H1 (cell line): ENCODE measurements at regions not wholly inside any gene's neighbourhood (a gene's known extent, or its start where the extent isn't known, plus 50 kb on each side); places are given as distances from the start of the nearest gene placed in this dataset.

Experiments
- CTCF ChIA-PET: fragments of 300-600 bp; sonication (Branson Sonifier 250); formaldehyde crosslinking; loops from one replicate; lab custom pipeline; 2021; ENCODE audit not compliant: partially characterized antibody; lab: Charles Lee
- POLR2A ChIA-PET: fragments of 300-600 bp; sonication (Branson Sonifier 250); formaldehyde crosslinking; loops from one replicate; lab custom pipeline; 2021; ENCODE audit warnings: inconsistent platforms; ENCODE audit not compliant: partially characterized antibody; lab: Charles Lee
- DNase-seq, 2 experiments: peaks; one replicate each; pipeline versions ENCODE4 v3.0.0 to v3.0.0-alpha.2; 2010 to 2022; ENCODE audit warnings: low spot score in 2 of 2, low read depth in 1 of 2, mixed read lengths in 1 of 2
- FAIRE-seq: peaks from 2 replicates; lab custom pipeline; 2011; peaks lifted over from hg19 to GRCh38; lab: Jason Lieb, UNC
- H2AFZ ChIP-seq: 2 replicates; pipeline ENCODE4 v1.8.1; 2012; ENCODE audit warnings: low read length, inconsistent platforms
- H2AK5ac ChIP-seq: 2 replicates; pipeline ENCODE4 v1.6.1; 2013; ENCODE audit warnings: low read depth, low read length
- H2BK120ac ChIP-seq: replicated peaks from 2 replicates; pipeline ENCODE3; 2013; ENCODE audit warnings: low read depth, low read length, inconsistent platforms
- H2BK12ac ChIP-seq: 2 replicates; pipeline ENCODE4 v1.6.1; 2013; ENCODE audit warnings: low read depth, low read length
- H2BK15ac ChIP-seq: 2 replicates; pipeline ENCODE4 v1.6.1; 2013; ENCODE audit warnings: low read length
- H2BK20ac ChIP-seq: 2 replicates; pipeline ENCODE4 v1.6.1; 2013; ENCODE audit warnings: low read length
- H2BK5ac ChIP-seq: 2 replicates; pipeline ENCODE4 v1.6.1; 2013; ENCODE audit warnings: low read depth, low read length
- H3K14ac ChIP-seq: 2 replicates; pipeline ENCODE4 v1.6.1; 2013; ENCODE audit warnings: inconsistent platforms; ENCODE audit not compliant: insufficient read length
- H3K18ac ChIP-seq: 2 replicates; pipeline ENCODE4 v1.6.1; 2013; ENCODE audit warnings: low read length; ENCODE audit errors: extremely low read depth
- H3K23ac ChIP-seq: 2 replicates; pipeline ENCODE4 v1.6.1; 2013; ENCODE audit warnings: inconsistent platforms; ENCODE audit not compliant: insufficient read length
- H3K23me2 ChIP-seq: 2 replicates; pipeline ENCODE4 v1.6.1; 2013; ENCODE audit warnings: low read depth, low read length
- H3K27ac ChIP-seq: 2 replicates; pipeline ENCODE4 v1.6.1; 2011; ENCODE audit warnings: low read depth, low read length, inconsistent platforms
- H3K27me3 ChIP-seq, 4 experiments: replicated peaks in 1 of 4; 1 replicate in 1 of 4; 2 replicates in 3 of 4; pipeline versions ENCODE4 v1.6.1 to v1.8.1; 2011 to 2013; ENCODE audit warnings: low read length in 3 of 4, mild to moderate bottlenecking in 3 of 4, inconsistent platforms in 2 of 4, mixed read lengths in 2 of 4, moderate library complexity in 1 of 4; ENCODE audit not compliant: control insufficient read depth in 3 of 4, insufficient read depth in 3 of 4; ENCODE audit errors: extremely low read depth in 1 of 4
- H3K36me3 ChIP-seq, 4 experiments: 2 replicates each; pipeline versions ENCODE4 v1.6.1 to v1.8.1; 2011 to 2013; ENCODE audit warnings: mild to moderate bottlenecking in 4 of 4, low read length in 3 of 4, moderate library complexity in 2 of 4, control low read depth in 1 of 4, inconsistent platforms in 1 of 4; ENCODE audit not compliant: insufficient read depth in 4 of 4, control insufficient read depth in 2 of 4
- H3K4ac ChIP-seq: replicated peaks from 2 replicates; pipeline ENCODE3; 2013; ENCODE audit warnings: low read length, low read depth, mixed read lengths, inconsistent platforms; ENCODE audit not compliant: insufficient read length
- H3K4me1 ChIP-seq, 4 experiments: replicated peaks in 1 of 4; 1 replicate in 1 of 4; 2 replicates in 3 of 4; pipeline versions ENCODE4 v1.6.1 to v1.8.1; 2011 to 2013; ENCODE audit warnings: low read length in 3 of 4, inconsistent platforms in 2 of 4, mixed read lengths in 1 of 4; ENCODE audit not compliant: insufficient read depth in 4 of 4, control insufficient read depth in 3 of 4
- H3K4me2 ChIP-seq, 2 experiments: 2 replicates each; pipeline versions ENCODE4 v1.6.1 to v1.8.1; 2011 to 2013; ENCODE audit warnings: low read depth in 2 of 2, low read length in 2 of 2, control low read depth in 1 of 2, inconsistent platforms in 1 of 2, mild to moderate bottlenecking in 1 of 2; ENCODE audit not compliant: insufficient read depth in 1 of 2
- H3K4me3 ChIP-seq, 4 experiments: fragments of 200-600, 300-600 bp in 1 of 4; sonication (generic), shearing (Covaris generic), sonication (Bioruptor Twin) in 1 of 4; 2 replicates each; pipeline versions ENCODE4 v1.5.1 to v1.8.1; 2011 to 2016; ENCODE audit warnings: low read length in 4 of 4, low read depth in 3 of 4, control low read depth in 2 of 4, inconsistent platforms in 2 of 4, mild to moderate bottlenecking in 2 of 4, mixed read lengths in 1 of 4, moderate library complexity in 1 of 4; ENCODE audit not compliant: insufficient read depth in 2 of 4; ENCODE audit errors: extremely low read depth in 1 of 4
- H3K56ac ChIP-seq: replicated peaks from 2 replicates; pipeline ENCODE3; 2013; ENCODE audit warnings: low read depth, mild to moderate bottlenecking, mixed read lengths, low read length, inconsistent platforms; ENCODE audit not compliant: insufficient read length
- H3K79me1 ChIP-seq: 2 replicates; pipeline ENCODE4 v1.6.1; 2013; ENCODE audit warnings: low read depth, low read length, control low read depth
- H3K79me2 ChIP-seq, 2 experiments: 2 replicates each; pipeline versions ENCODE4 v1.6.1 to v1.8.1; 2012 to 2013; ENCODE audit warnings: low read length in 2 of 2, mild to moderate bottlenecking in 2 of 2, inconsistent platforms in 1 of 2; ENCODE audit not compliant: insufficient read depth in 2 of 2, control insufficient read depth in 1 of 2
- H3K9ac ChIP-seq, 4 experiments: replicated peaks in 1 of 4; 1 replicate in 1 of 4; 2 replicates in 3 of 4; pipeline versions ENCODE4 v1.6.1 to v1.8.1; 2011 to 2013; ENCODE audit warnings: low read depth in 3 of 4, low read length in 3 of 4, control low read depth in 2 of 4, mild to moderate bottlenecking in 2 of 4, moderate library complexity in 2 of 4, inconsistent platforms in 1 of 4; ENCODE audit errors: extremely low read depth in 1 of 4
- H3K9me3 ChIP-seq, 2 experiments: 2 replicates each; pipeline versions ENCODE4 v1.6.1 to v1.8.1; 2012 to 2013; ENCODE audit warnings: mild to moderate bottlenecking in 2 of 2, moderate library complexity in 2 of 2, control low read depth in 1 of 2, inconsistent platforms in 1 of 2, low read depth in 1 of 2, low read length in 1 of 2, mixed read lengths in 1 of 2; ENCODE audit not compliant: insufficient read depth in 2 of 2
- H4K20me1 ChIP-seq, 2 experiments: replicated peaks in 1 of 2; 2 replicates each; pipeline versions ENCODE3 to v1.8.1; 2011 to 2013; ENCODE audit warnings: inconsistent platforms in 2 of 2, low read length in 2 of 2, mild to moderate bottlenecking in 1 of 2; ENCODE audit not compliant: insufficient read depth in 2 of 2, control insufficient read depth in 1 of 2
- H4K5ac ChIP-seq: 2 replicates; pipeline ENCODE4 v1.6.1; 2013; ENCODE audit warnings: low read length, low read depth, mixed read lengths, inconsistent platforms; ENCODE audit not compliant: insufficient read length
- H4K8ac ChIP-seq: 2 replicates; pipeline ENCODE4 v1.8.0; 2013; ENCODE audit warnings: mild to moderate bottlenecking, moderate library complexity, low read length, inconsistent platforms; ENCODE audit not compliant: insufficient read depth; ENCODE audit errors: extremely low read depth
- H4K91ac ChIP-seq: replicated peaks from 2 replicates; pipeline ENCODE3; 2013; ENCODE audit warnings: low read length, mixed read lengths, inconsistent platforms; ENCODE audit not compliant: insufficient read length
- MAFK ChIP-seq: IDR thresholded peaks from 2 replicates; pipeline ENCODE4 v1.6.1; 2012; ENCODE audit warnings: low read depth, mild to moderate bottlenecking, improper control_type of control experiment, low read length
- POU5F1 ChIP-seq: IDR thresholded peaks from 2 replicates; pipeline ENCODE4 v1.6.1; 2011; ENCODE audit warnings: low read depth, mild to moderate bottlenecking, low read length, moderate library complexity
- TCF12 ChIP-seq: IDR thresholded peaks from 2 replicates; pipeline ENCODE4 v1.6.1; 2011; ENCODE audit warnings: low read depth, mild to moderate bottlenecking, low read length
- WGBS, 2 experiments: shearing (Covaris generic) in 1 of 2; methylation state at CpG; one replicate each; pipeline versions ENCODE4 v1.1.6 to v1.1.7; 2013 to 2015; ENCODE audit warnings: low lambda C conversion rate in 2 of 2, mixed read lengths in 2 of 2, inconsistent platforms in 1 of 2, low coverage in 1 of 2, missing lambda C conversion rate in 1 of 2; ENCODE audit not compliant: insufficient replicate concordance in 2 of 2, insufficient coverage in 1 of 2, insufficient read length in 1 of 2; ENCODE audit errors: extremely low coverage in 1 of 2, missing lambda C conversion rate in 1 of 2; 5-methylcytosine and 5-hydroxymethylcytosine counted together
- TF ChIP-seq, protein P1 (sequence below): IDR thresholded peaks from 2 replicates; pipeline ENCODE4 v1.6.1; 2012; ENCODE audit warnings: inconsistent platforms

DNA sequence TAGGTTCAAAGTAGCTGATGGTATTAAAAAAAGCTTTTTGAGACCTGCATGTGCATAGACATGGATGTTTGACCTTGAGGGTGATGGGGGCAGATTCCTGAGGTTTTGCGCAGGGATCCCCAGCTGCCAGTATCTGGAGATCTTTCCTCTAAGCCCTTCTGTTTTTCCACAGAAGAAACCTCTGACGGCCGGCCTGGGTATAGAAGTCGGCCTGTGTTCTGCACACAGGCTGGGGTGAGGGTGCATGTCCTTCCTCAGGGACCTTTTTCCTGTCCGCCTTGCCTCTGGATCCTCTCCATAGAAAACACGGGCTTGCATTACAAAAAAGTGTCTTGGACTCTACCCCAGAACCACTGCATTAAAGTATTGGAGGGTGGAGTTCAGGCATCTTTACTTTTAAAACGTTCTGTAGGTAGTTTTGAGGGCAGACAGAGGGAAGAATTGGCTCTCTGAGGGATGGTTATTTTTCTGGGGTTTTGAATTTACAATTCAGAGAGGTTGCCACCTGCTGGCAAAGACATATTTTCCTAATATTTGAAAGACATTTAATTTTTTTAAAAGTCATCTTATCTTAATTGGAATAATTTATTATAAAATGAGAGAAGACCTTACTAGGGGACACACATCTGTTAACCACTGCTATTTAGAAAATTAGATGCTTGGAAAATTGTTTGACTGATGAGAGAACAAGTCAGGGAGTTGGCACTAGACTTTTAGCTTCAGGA, 350.6 kb downstream of the DCDC2C start:
- no peaks in the 10 kb centered on the region for H3K27me3 ChIP-seq
- H2AFZ ChIP-seq: no peak overlapping the region
- no peaks in the 10 kb centered on the region for H3K79me1 ChIP-seq
- no peak overlapping the region for H3K14ac ChIP-seq
- 92% methylated on average over 7 of the region's 7 CpGs; no CpG with 5 or more reads in 1 of the 2 experiments for WGBS, 2 experiments
- no peaks in the 10 kb centered on the region for H3K79me2 ChIP-seq
- H2BK12ac ChIP-seq: no peak overlapping the region
- no peak overlapping the region for H2BK120ac ChIP-seq
- CTCF ChIA-PET: interaction anchor here (0.9 to 1.1 kb wide), 2 partner anchors 26 to 328 kb away, joined by 3 read pairs; no protein-coding TSS in a partner anchor
- H4K5ac ChIP-seq: no peak overlapping the region
- H4K20me1 ChIP-seq: no peaks in the 10 kb centered on the region
- no peak overlapping the region for H3K4me3 ChIP-seq
- no peak overlapping the region for H3K4ac ChIP-seq
- H3K56ac ChIP-seq: no peak overlapping the region
- H3K4me1 ChIP-seq: no peaks in the 10 kb centered on the region
- no peak overlapping the region for H2AK5ac ChIP-seq
- no peak overlapping the region for H3K23ac ChIP-seq
- no peak overlapping the region for H3K18ac ChIP-seq
- TF ChIP-seq, protein P1, sequence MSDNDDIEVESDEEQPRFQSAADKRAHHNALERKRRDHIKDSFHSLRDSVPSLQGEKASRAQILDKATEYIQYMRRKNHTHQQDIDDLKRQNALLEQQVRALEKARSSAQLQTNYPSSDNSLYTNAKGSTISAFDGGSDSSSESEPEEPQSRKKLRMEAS: no peak
- TF ChIP-seq MAFK (no peak), POU5F1 (no peak), TCF12 (no peak)
- POLR2A ChIA-PET: no interaction called here
- H3K9ac ChIP-seq: no peak overlapping the region
- H3K36me3 ChIP-seq: no peaks in the 10 kb centered on the region
- no peak overlapping the region for H3K27ac ChIP-seq
- no peak overlapping the region for H2BK20ac ChIP-seq
- no peak overlapping the region for H2BK15ac ChIP-seq
- DNase-seq (no peak), FAIRE-seq (no peak)
- H3K23me2 ChIP-seq: no peaks in the 10 kb centered on the region
- no peak overlapping the region for H3K4me2 ChIP-seq
- no peak overlapping the region for H4K91ac ChIP-seq
- H2BK5ac ChIP-seq: no peak overlapping the region
- no peaks in the 10 kb centered on the region; a peak in 1 of 4 replicates for H3K9me3 ChIP-seq
- H4K8ac ChIP-seq: no peak overlapping the region
